H9 (cell line): ENCODE measurements at regions not wholly inside any gene's neighbourhood (a gene's known extent, or its start where the extent isn't known, plus 50 kb on each side); places are given as distances from the start of the nearest gene placed in this dataset.

Source experiments
- DNase-seq: peaks from one replicate; pipeline ENCODE4 v3.0.0-alpha.2; 2017
- H2AFZ ChIP-seq: one replicate; pipeline ENCODE4 v1.6.1; 2013; ENCODE audit warnings: mild to moderate bottlenecking, low read length, control low read depth, moderate library complexity
- H2AK5ac ChIP-seq: 2 replicates; pipeline ENCODE4 v1.6.1; 2013; ENCODE audit warnings: low read length, control low read depth, mixed read lengths; ENCODE audit not compliant: insufficient read length
- H2BK120ac ChIP-seq: one replicate; pipeline ENCODE4 v1.6.1; 2013; ENCODE audit warnings: low read depth, mild to moderate bottlenecking, low read length, control low read depth, inconsistent platforms; ENCODE audit not compliant: poor library complexity, severe bottlenecking
- H2BK12ac ChIP-seq: 2 replicates; pipeline ENCODE4 v1.6.1; 2013; ENCODE audit warnings: low read length, control low read depth, mixed read lengths, low read depth; ENCODE audit not compliant: insufficient read length
- H2BK15ac ChIP-seq: 2 replicates; pipeline ENCODE4 v1.6.1; 2013; ENCODE audit warnings: low read depth, low read length, control low read depth
- H2BK20ac ChIP-seq: one replicate; pipeline ENCODE4 v1.6.1; 2013; ENCODE audit warnings: low read depth, mild to moderate bottlenecking, low read length, control low read depth, inconsistent platforms; ENCODE audit not compliant: poor library complexity, severe bottlenecking
- H2BK5ac ChIP-seq: 2 replicates; pipeline ENCODE4 v1.6.1; 2013; ENCODE audit warnings: low read length, control low read depth, mixed read lengths; ENCODE audit not compliant: insufficient read length
- H3K14ac ChIP-seq: 2 replicates; pipeline ENCODE4 v1.6.1; 2013; ENCODE audit warnings: low read length, control low read depth; ENCODE audit not compliant: insufficient read depth
- H3K18ac ChIP-seq: 2 replicates; pipeline ENCODE4 v1.6.1; 2013; ENCODE audit warnings: low read depth, mild to moderate bottlenecking, mixed read lengths, low read length, control low read depth; ENCODE audit not compliant: insufficient read length
- H3K23ac ChIP-seq: 2 replicates; pipeline ENCODE4 v1.6.1; 2013; ENCODE audit warnings: low read length, control low read depth, mixed read lengths, low read depth; ENCODE audit not compliant: insufficient read length
- H3K23me2 ChIP-seq: 2 replicates; pipeline ENCODE4 v1.6.1; 2013; ENCODE audit warnings: low read depth, mild to moderate bottlenecking, mixed read lengths, low read length, control low read depth; ENCODE audit not compliant: insufficient read length, poor library complexity, severe bottlenecking
- H3K27ac ChIP-seq: 2 replicates; pipeline ENCODE4 v1.5.1; 2013; ENCODE audit warnings: low read length, control low read depth, mixed read lengths, low read depth; ENCODE audit not compliant: insufficient read length
- H3K27me3 ChIP-seq: 2 replicates; pipeline ENCODE4 v1.6.1; 2013; ENCODE audit warnings: low read length, control low read depth, inconsistent platforms; ENCODE audit not compliant: insufficient read depth
- H3K4ac ChIP-seq: 2 replicates; pipeline ENCODE4 v1.6.1; 2013; ENCODE audit warnings: low read depth, mild to moderate bottlenecking, control low read depth, inconsistent platforms, low read length, moderate library complexity
- H3K4me1 ChIP-seq: 2 replicates; pipeline ENCODE4 v1.6.1; 2013; ENCODE audit warnings: low read length, control low read depth, inconsistent platforms; ENCODE audit not compliant: insufficient read depth
- H3K4me2 ChIP-seq: 2 replicates; pipeline ENCODE4 v1.6.1; 2013; ENCODE audit warnings: low read length, control low read depth, mixed read lengths; ENCODE audit not compliant: insufficient read length, insufficient read depth
- H3K56ac ChIP-seq: 2 replicates; pipeline ENCODE4 v1.6.1; 2013; ENCODE audit warnings: low read depth, mild to moderate bottlenecking, mixed read lengths, low read length, control low read depth; ENCODE audit not compliant: insufficient read length
- H3K79me1 ChIP-seq: 2 replicates; pipeline ENCODE4 v1.6.1; 2013; ENCODE audit warnings: low read depth, mild to moderate bottlenecking, moderate library complexity, low read length, control low read depth, inconsistent platforms; ENCODE audit not compliant: insufficient read depth, poor library complexity, severe bottlenecking
- H3K79me2 ChIP-seq: 2 replicates; pipeline ENCODE4 v1.6.1; 2013; ENCODE audit warnings: low read length, control low read depth, inconsistent platforms; ENCODE audit not compliant: insufficient read depth
- H3K9ac ChIP-seq: 2 replicates; pipeline ENCODE4 v1.6.1; 2013; ENCODE audit warnings: low read length, control low read depth, mixed read lengths; ENCODE audit not compliant: insufficient read length; ENCODE audit errors: extremely low read depth
- H3K9me3 ChIP-seq: one replicate; pipeline ENCODE4 v1.6.1; 2013; ENCODE audit warnings: low read depth, low read length, inconsistent platforms; ENCODE audit not compliant: control insufficient read depth
- H3T11ph ChIP-seq: one replicate; pipeline ENCODE4 v1.6.1; 2013; ENCODE audit warnings: mild to moderate bottlenecking, low read length, control low read depth, inconsistent platforms
- H4K20me1 ChIP-seq: one replicate; pipeline ENCODE4 v1.6.1; 2013; ENCODE audit not compliant: control insufficient read depth, insufficient read length, insufficient read depth
- H4K5ac ChIP-seq: 2 replicates; pipeline ENCODE4 v1.6.1; 2013; ENCODE audit warnings: low read depth, mild to moderate bottlenecking, mixed read lengths, low read length, control low read depth; ENCODE audit not compliant: insufficient read length
- H4K8ac ChIP-seq: replicated peaks from 2 replicates; pipeline ENCODE4 v1.6.1; 2013; ENCODE audit warnings: low read length, control low read depth, mixed read lengths, low read depth; ENCODE audit not compliant: insufficient read length
- H4K91ac ChIP-seq: 2 replicates; pipeline ENCODE4 v1.6.1; 2013; ENCODE audit warnings: low read depth, mild to moderate bottlenecking, moderate library complexity, mixed read lengths, low read length, control low read depth; ENCODE audit not compliant: insufficient read length
- H3K27ac Mint-ChIP-seq, 3 experiments: 2 replicates in 2 of 3; 3 replicates in 1 of 3; pipeline ENCODE4 v1.8.0; 2020 to 2021; ENCODE audit warnings: mixed read lengths in 3 of 3, mild to moderate bottlenecking in 1 of 3, moderate library complexity in 1 of 3
- H3K27me3 Mint-ChIP-seq: 2 replicates; pipeline ENCODE4 v1.8.0; 2021; ENCODE audit warnings: low read depth, mild to moderate bottlenecking, moderate library complexity, mixed read lengths
- H3K36me3 Mint-ChIP-seq, 3 experiments: 2 replicates in 2 of 3; 3 replicates in 1 of 3; pipeline ENCODE4 v1.8.0; 2020 to 2021; ENCODE audit warnings: low read depth in 3 of 3, mixed read lengths in 3 of 3; ENCODE audit not compliant: insufficient read depth in 1 of 3
- H3K4me1 Mint-ChIP-seq, 2 experiments: 2 replicates each; pipeline ENCODE4 v1.8.0; 2020; ENCODE audit warnings: mixed read lengths in 2 of 2
- H3K4me3 Mint-ChIP-seq, 2 experiments: 2 replicates in 1 of 2; 3 replicates in 1 of 2; pipeline ENCODE4 v1.8.0; 2020 to 2021; ENCODE audit warnings: mild to moderate bottlenecking in 2 of 2, mixed read lengths in 2 of 2, moderate library complexity in 1 of 2
- H3K9me3 Mint-ChIP-seq, 2 experiments: 2 replicates in 1 of 2; 3 replicates in 1 of 2; pipeline ENCODE4 v1.8.0; 2020; ENCODE audit warnings: mild to moderate bottlenecking in 2 of 2, mixed read lengths in 2 of 2, moderate library complexity in 1 of 2
- CTCF ChIP-seq: fragments of 200-600 bp; sonication (generic); conservative IDR thresholded peaks from 3 replicates; pipeline ENCODE4 v1.8.0; 2021; ENCODE audit warnings: antibody characterized with exemption, mild to moderate bottlenecking
- WGBS: extraction: QIAGEN DNeasy Blood & Tissue Kit; methylation state at CpG from one replicate; pipeline ENCODE4 v1.1.7; 2013; ENCODE audit warnings: missing lambda C conversion rate, low lambda C conversion rate, mixed read lengths; ENCODE audit not compliant: insufficient read length; ENCODE audit errors: extremely low coverage; 5-methylcytosine and 5-hydroxymethylcytosine counted together

DNA sequence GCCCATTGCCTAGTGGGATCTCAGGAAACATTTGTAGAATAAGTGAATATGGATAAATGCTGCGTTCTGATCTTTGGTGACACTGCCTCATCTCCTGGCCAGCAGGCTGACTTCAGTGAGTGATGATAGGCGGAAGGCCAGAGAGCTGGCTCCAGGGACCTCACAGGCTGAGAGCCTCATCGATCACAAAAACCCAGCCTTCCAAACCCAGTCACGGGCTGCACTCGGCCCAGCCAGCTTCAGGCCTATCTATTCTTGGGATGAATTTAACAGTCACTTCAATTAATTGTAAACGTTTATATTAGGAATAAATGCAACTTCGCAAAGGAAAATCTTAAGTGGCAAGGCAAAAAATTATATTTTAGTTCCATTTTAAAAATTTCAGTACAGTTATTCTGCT lies 201.6 kb downstream of the IRX2 start:
- Histone ChIP-seq H2BK12ac (no peak overlapping the region), H3K14ac (no peak overlapping the region), H2AK5ac (no peak overlapping the region), H2BK15ac (no peak overlapping the region), H2BK120ac (no peak overlapping the region), H3K27me3 (no peaks in the 10 kb centered on the region), H3K4ac (no peak overlapping the region), H2BK20ac (no peak overlapping the region), H3T11ph (no peak overlapping the region), H3K4me2 (no peak overlapping the region), H4K91ac (no peak overlapping the region), H3K23ac (no peak overlapping the region), H2BK5ac (no peak overlapping the region), H2AFZ (no peak overlapping the region), H4K5ac (no peak overlapping the region), H4K20me1 (no peaks in the 10 kb centered on the region), H3K79me2 (no peaks in the 10 kb centered on the region), H3K4me1 (no peaks in the 10 kb centered on the region), H3K9me3 (peaks cover 4% of the 10 kb centered on the region), H4K8ac (no peak overlapping the region), H3K9ac (no peak overlapping the region), H3K56ac (no peak overlapping the region), H3K23me2 (no peaks in the 10 kb centered on the region), H3K18ac (no peak overlapping the region), H3K27ac (no peak overlapping the region), H3K79me1 (no peaks in the 10 kb centered on the region)
- peaks cover 8% of the 10 kb centered on the region for H3K27me3 Mint-ChIP-seq
- H3K4me3 Mint-ChIP-seq, result no peak overlapping the region
- H3K36me3 Mint-ChIP-seq, result peaks cover 5 to 21% (median 11%) of the 10 kb centered on the region in 3 experiments; a peak in 6 of 7 replicates
- H3K27ac Mint-ChIP-seq, result no peak overlapping the region
- WGBS, result no CpG with 5 or more reads among the region's 7 CpGs
- TF ChIP-seq CTCF, result no peak
- DNase-seq, result no peak
- no peaks in the 10 kb centered on the region for H3K4me1 Mint-ChIP-seq
- peaks cover 24% of the 10 kb centered on the region in 2 experiments for H3K9me3 Mint-ChIP-seq
